Liver (tissue), 8 donors: ENCODE measurements at regions not wholly inside any gene's neighbourhood (a gene's known extent, or its start where the extent isn't known, plus 50 kb on each side); places are given as distances from the start of the nearest gene placed in this dataset.

Experiments
- DNase-seq: peaks from one replicate; pipeline ENCODE4 v3.0.0-alpha.2; 2017; ENCODE audit warnings: low spot score
- H3K27ac ChIP-seq, 2 donors: one replicate each; pipeline ENCODE4 v1.7.0; 2013; ENCODE audit warnings: inconsistent platforms in 2 of 2, low read length in 2 of 2, control low read depth in 1 of 2, low read depth in 1 of 2, mild to moderate bottlenecking in 1 of 2
- H3K27me3 ChIP-seq, 4 donors: one replicate each; pipeline versions ENCODE4 v1.6.1 to v1.7.0; 2013; ENCODE audit warnings: low read length in 3 of 4, inconsistent platforms in 1 of 4, mild to moderate bottlenecking in 1 of 4, moderate library complexity in 1 of 4; ENCODE audit not compliant: control insufficient read depth in 4 of 4, insufficient read depth in 4 of 4
- H3K36me3 ChIP-seq, 4 donors: one replicate each; pipeline versions ENCODE4 v1.6.1 to v1.7.0; 2013; ENCODE audit warnings: low read length in 3 of 4, mild to moderate bottlenecking in 3 of 4, low read depth in 1 of 4, moderate library complexity in 1 of 4; ENCODE audit not compliant: control insufficient read depth in 4 of 4, insufficient read depth in 3 of 4
- H3K4me1 ChIP-seq, 4 donors: one replicate each; pipeline versions ENCODE4 v1.6.1 to v1.7.0; 2013; ENCODE audit warnings: low read length in 3 of 4, mild to moderate bottlenecking in 3 of 4, moderate library complexity in 1 of 4; ENCODE audit not compliant: control insufficient read depth in 4 of 4, insufficient read depth in 4 of 4
- H3K4me3 ChIP-seq, 3 donors: one replicate each; pipeline versions ENCODE4 v1.6.1 to v1.7.0; 2013; ENCODE audit warnings: low read length in 3 of 3, control low read depth in 1 of 3, low read depth in 1 of 3, mild to moderate bottlenecking in 1 of 3
- H3K9ac ChIP-seq, 2 donors: one replicate each; pipeline ENCODE4 v1.7.0; 2013; ENCODE audit warnings: low read length in 2 of 2, mild to moderate bottlenecking in 2 of 2, moderate library complexity in 2 of 2, control low read depth in 1 of 2, low read depth in 1 of 2
- H3K9me3 ChIP-seq, 4 donors: one replicate each; pipeline versions ENCODE4 v1.6.1 to v1.7.0; 2013; ENCODE audit warnings: low read length in 3 of 4; ENCODE audit not compliant: control insufficient read depth in 4 of 4
- EGR1 ChIP-seq, 2 donors: IDR thresholded peaks; 2 replicates each; pipeline ENCODE4 v1.6.1; 2016 to 2018; ENCODE audit warnings: antibody characterized with exemption in 2 of 2, low read depth in 2 of 2
- FOXA2 ChIP-seq: IDR thresholded peaks from 2 replicates; pipeline ENCODE4 v1.6.1; 2016; ENCODE audit warnings: antibody characterized with exemption
- HNF4A ChIP-seq, 2 donors: conservative IDR thresholded peaks; 2 replicates each; pipeline ENCODE4 v1.6.1; 2016; ENCODE audit warnings: antibody characterized with exemption in 2 of 2, mild to moderate bottlenecking in 2 of 2
- NR2F2 ChIP-seq: IDR thresholded peaks from 2 replicates; pipeline ENCODE4 v1.6.1; 2016; ENCODE audit warnings: antibody characterized with exemption
- RXRA ChIP-seq, 2 donors: IDR thresholded peaks; 2 replicates each; pipeline ENCODE4 v1.6.1; 2017 to 2018; ENCODE audit warnings: antibody characterized with exemption in 2 of 2, mild to moderate bottlenecking in 1 of 2
- SP1 ChIP-seq: IDR thresholded peaks from 2 replicates; pipeline ENCODE4 v1.6.1; 2018; ENCODE audit warnings: antibody characterized with exemption, mild to moderate bottlenecking
- YY1 ChIP-seq: IDR thresholded peaks from 2 replicates; pipeline ENCODE4 v1.6.1; 2016; ENCODE audit warnings: antibody characterized with exemption, mild to moderate bottlenecking
- WGBS: extraction: QIAGEN DNeasy Blood & Tissue Kit; methylation state at CpG from one replicate; pipeline ENCODE4 v1.1.7; 2013; 5-methylcytosine and 5-hydroxymethylcytosine counted together
- TF ChIP-seq, protein P1 (sequence below): fragments of 150-350 bp; IDR thresholded peaks from 2 replicates; pipeline ENCODE4 v1.5.1; 2017; ENCODE audit warnings: improper control_type of control experiment, low read depth, low read length; ENCODE audit not compliant: missing input control
- TF ChIP-seq, protein P2 (sequence below): IDR thresholded peaks from 2 replicates; pipeline ENCODE4 v1.6.1; 2016; ENCODE audit warnings: antibody characterized with exemption, mild to moderate bottlenecking
- TF ChIP-seq, protein P3 (sequence below): IDR thresholded peaks from 2 replicates; pipeline ENCODE4 v1.6.1; 2016; ENCODE audit warnings: antibody characterized with exemption
- donor health status: healthy.
- donor health status: healthy.
- donor health status: healthy.
- donor health status: healthy.
- donor health status: healthy.

DNA sequence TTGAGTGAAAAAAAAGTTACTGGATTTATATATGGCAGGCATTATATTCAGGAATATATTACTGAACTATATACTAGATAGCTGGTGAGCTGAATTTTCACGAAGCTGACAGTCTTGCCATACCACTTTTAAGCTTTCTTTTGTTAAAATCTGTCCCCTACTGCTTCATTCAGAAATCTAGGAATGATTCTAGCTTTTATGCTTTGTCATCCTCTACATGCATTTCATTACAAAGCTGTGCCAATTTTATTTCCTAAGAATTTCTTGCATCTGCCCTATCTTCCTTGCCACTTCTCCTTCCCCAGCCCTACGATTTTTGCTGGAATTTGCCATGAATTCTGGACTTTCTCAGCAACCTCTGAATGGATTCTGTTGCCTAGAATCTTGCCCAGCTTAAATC is 158.5 kb upstream of the ADGRB3 start (continued):
- TF ChIP-seq, protein P1, sequence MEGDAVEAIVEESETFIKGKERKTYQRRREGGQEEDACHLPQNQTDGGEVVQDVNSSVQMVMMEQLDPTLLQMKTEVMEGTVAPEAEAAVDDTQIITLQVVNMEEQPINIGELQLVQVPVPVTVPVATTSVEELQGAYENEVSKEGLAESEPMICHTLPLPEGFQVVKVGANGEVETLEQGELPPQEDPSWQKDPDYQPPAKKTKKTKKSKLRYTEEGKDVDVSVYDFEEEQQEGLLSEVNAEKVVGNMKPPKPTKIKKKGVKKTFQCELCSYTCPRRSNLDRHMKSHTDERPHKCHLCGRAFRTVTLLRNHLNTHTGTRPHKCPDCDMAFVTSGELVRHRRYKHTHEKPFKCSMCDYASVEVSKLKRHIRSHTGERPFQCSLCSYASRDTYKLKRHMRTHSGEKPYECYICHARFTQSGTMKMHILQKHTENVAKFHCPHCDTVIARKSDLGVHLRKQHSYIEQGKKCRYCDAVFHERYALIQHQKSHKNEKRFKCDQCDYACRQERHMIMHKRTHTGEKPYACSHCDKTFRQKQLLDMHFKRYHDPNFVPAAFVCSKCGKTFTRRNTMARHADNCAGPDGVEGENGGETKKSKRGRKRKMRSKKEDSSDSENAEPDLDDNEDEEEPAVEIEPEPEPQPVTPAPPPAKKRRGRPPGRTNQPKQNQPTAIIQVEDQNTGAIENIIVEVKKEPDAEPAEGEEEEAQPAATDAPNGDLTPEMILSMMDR = no peak
- TF ChIP-seq, protein P2, sequence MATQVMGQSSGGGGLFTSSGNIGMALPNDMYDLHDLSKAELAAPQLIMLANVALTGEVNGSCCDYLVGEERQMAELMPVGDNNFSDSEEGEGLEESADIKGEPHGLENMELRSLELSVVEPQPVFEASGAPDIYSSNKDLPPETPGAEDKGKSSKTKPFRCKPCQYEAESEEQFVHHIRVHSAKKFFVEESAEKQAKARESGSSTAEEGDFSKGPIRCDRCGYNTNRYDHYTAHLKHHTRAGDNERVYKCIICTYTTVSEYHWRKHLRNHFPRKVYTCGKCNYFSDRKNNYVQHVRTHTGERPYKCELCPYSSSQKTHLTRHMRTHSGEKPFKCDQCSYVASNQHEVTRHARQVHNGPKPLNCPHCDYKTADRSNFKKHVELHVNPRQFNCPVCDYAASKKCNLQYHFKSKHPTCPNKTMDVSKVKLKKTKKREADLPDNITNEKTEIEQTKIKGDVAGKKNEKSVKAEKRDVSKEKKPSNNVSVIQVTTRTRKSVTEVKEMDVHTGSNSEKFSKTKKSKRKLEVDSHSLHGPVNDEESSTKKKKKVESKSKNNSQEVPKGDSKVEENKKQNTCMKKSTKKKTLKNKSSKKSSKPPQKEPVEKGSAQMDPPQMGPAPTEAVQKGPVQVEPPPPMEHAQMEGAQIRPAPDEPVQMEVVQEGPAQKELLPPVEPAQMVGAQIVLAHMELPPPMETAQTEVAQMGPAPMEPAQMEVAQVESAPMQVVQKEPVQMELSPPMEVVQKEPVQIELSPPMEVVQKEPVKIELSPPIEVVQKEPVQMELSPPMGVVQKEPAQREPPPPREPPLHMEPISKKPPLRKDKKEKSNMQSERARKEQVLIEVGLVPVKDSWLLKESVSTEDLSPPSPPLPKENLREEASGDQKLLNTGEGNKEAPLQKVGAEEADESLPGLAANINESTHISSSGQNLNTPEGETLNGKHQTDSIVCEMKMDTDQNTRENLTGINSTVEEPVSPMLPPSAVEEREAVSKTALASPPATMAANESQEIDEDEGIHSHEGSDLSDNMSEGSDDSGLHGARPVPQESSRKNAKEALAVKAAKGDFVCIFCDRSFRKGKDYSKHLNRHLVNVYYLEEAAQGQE = no peak
- TF ChIP-seq HNF4A (conservative IDR thresholded peaks at IDR 0.05) = no peak

DNA sequence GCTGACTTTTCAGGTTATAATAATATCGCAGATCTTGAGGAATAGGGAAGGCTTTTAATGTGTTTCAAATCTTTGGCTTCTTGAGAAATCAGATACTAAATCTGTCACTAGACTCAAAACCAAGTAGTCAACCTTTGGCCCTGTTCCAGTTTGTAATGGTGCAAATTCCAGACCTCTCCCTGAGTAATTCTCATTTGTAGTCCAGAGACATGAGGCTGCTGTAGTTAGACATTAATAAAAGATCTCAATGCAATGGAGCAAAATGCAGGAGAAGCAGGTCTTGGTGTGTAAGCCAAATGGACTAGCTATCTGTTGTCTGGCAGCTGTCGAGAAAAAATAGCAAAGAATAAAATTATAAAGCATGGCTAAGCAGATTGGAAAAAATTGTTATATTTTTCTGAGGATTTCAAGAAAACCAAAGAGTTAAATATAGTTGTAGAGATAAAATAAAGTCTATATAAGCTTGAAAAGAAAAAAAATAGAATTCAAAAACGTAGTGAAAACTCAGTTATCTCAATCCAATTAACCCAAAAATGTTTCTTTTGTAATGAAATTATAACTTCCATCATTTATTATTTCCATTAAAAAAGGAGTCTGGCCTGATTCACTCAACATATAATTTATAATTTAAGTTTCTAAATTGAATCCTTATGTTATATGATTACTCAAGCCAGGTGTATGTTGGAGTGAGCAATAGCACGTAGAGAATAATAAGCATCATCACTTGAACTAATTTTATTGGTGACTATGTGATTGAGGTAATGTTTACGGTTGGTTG is 161.5 kb upstream of the ADGRB3 start:
- DNase-seq = no peak

GRCh38 chr6:68468244-68468884 is 166.7 kb upstream of the ADGRB3 start:
- Histone ChIP-seq H3K4me3 (no peak overlapping the region), H3K27ac (no peak overlapping the region), H3K27me3 (no peaks in the 10 kb centered on the region), H3K9ac (no peak overlapping the region), H3K36me3 (no peaks in the 10 kb centered on the region), H3K4me1 (no peaks in the 10 kb centered on the region), H3K9me3 (peaks cover 0 to 2% (median 0%) of the 10 kb centered on the region in 4 donors)
- no peak for DNase-seq
- WGBS = 30% methylated on average over 4 of the region's 4 CpGs
- TF ChIP-seq SP1 (no peak), YY1 (no peak), FOXA2 (no peak), RXRA (IDR thresholded peaks at IDR 0.05) (no peak), EGR1 (IDR thresholded peaks at IDR 0.05; ENCODE audit: low read depth in 2 of 2) (no peak)
- TF ChIP-seq, protein P3, sequence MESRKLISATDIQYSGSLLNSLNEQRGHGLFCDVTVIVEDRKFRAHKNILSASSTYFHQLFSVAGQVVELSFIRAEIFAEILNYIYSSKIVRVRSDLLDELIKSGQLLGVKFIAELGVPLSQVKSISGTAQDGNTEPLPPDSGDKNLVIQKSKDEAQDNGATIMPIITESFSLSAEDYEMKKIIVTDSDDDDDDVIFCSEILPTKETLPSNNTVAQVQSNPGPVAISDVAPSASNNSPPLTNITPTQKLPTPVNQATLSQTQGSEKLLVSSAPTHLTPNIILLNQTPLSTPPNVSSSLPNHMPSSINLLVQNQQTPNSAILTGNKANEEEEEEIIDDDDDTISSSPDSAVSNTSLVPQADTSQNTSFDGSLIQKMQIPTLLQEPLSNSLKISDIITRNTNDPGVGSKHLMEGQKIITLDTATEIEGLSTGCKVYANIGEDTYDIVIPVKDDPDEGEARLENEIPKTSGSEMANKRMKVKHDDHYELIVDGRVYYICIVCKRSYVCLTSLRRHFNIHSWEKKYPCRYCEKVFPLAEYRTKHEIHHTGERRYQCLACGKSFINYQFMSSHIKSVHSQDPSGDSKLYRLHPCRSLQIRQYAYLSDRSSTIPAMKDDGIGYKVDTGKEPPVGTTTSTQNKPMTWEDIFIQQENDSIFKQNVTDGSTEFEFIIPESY = no peak
- TF ChIP-seq, protein P1 = no peak

More for the DNA sequence above, 161.5 kb upstream of the ADGRB3 start:
- no peaks in the 10 kb centered on the region for H3K27me3 ChIP-seq
- 68% methylated on average over 5 of the region's 5 CpGs for WGBS
- H3K9ac ChIP-seq = no peak overlapping the region
- no peak overlapping the region for H3K4me3 ChIP-seq
- H3K36me3 ChIP-seq = no peaks in the 10 kb centered on the region
- peaks cover 0 to 2% (median 0%) of the 10 kb centered on the region in 4 donors for H3K9me3 ChIP-seq
- no peak for TF ChIP-seq NR2F2
- no peak overlapping the region for H3K27ac ChIP-seq
- no peaks in the 10 kb centered on the region for H3K4me1 ChIP-seq
